ENCODE measurements at regions not wholly inside any gene's neighbourhood (a gene's known extent, or its start where the extent isn't known, plus 50 kb on each side); places are given as distances from the start of the nearest gene placed in this dataset.
"Not testable (repeated sequence)": the region's sequence is repeated elsewhere in the genome, so short reads cannot be mapped to it uniquely, and the experiment has no call there.

- Histone ChIP-seq H3K36me3 (no peaks in the 10 kb centered on the region), H3K9me3 (replicated peaks) (no peaks in the 10 kb centered on the region), H3K4me3 (no peak overlapping the region), H3K4me1 (replicated peaks) (no peaks in the 10 kb centered on the region), H3K27ac (no peak overlapping the region), H3K27me3 (replicated peaks) (no peaks in the 10 kb centered on the region)
- no peak for DNase-seq (ENCODE audit: low read depth in 1 of 2, low spot score in 2 of 2)
Observed at GRCh38 chrX:44785652-44786051, 58.2 kb upstream of the DUSP21 start.

GRCh38 chrX:44784241-44784640 lies 59.6 kb upstream of the DUSP21 start:
- Histone ChIP-seq H3K9me3 (replicated peaks) (no peaks in the 10 kb centered on the region), H3K4me3 (no peak overlapping the region), H3K36me3 (no peaks in the 10 kb centered on the region), H3K4me1 (replicated peaks) (no peaks in the 10 kb centered on the region), H3K27ac (no peak overlapping the region), H3K27me3 (replicated peaks) (no peaks in the 10 kb centered on the region)
- no peak for DNase-seq (ENCODE audit: low read depth in 1 of 2, low spot score in 2 of 2)

- Histone ChIP-seq H3K9me3 (replicated peaks) (no peaks in the 10 kb centered on the region), H3K27ac (no peak overlapping the region)
- no peak for DNase-seq (ENCODE audit: low read depth in 1 of 2, low spot score in 2 of 2)
Observed at GRCh38 chrX:44778254-44778653, 65.6 kb upstream of the DUSP21 start.

GRCh38 chrX:44775726-44776125 lies 68.1 kb upstream of the DUSP21 start:
- H3K4me1 ChIP-seq (replicated peaks), result no peaks in the 10 kb centered on the region
- H3K27me3 ChIP-seq (replicated peaks), result no peaks in the 10 kb centered on the region
- no peak for DNase-seq (ENCODE audit: low read depth in 1 of 2, low spot score in 2 of 2)
- H3K4me3 ChIP-seq, result no peak overlapping the region
- H3K27ac ChIP-seq, result no peak overlapping the region
- H3K9me3 ChIP-seq (replicated peaks), result no peaks in the 10 kb centered on the region
- H3K36me3 ChIP-seq, result no peaks in the 10 kb centered on the region

More at GRCh38 chrX:44778254-44778653, 65.6 kb upstream of the DUSP21 start:
- no peaks in the 10 kb centered on the region for H3K36me3 ChIP-seq
- no peaks in the 10 kb centered on the region for H3K4me1 ChIP-seq (replicated peaks)
- H3K4me3 ChIP-seq, result no peak overlapping the region
- H3K27me3 ChIP-seq (replicated peaks), result no peaks in the 10 kb centered on the region

GRCh38 chrX:44774066-44774465 lies 69.8 kb upstream of the DUSP21 start:
- not testable (repeated sequence) for H3K4me1 ChIP-seq (replicated peaks); DNase-seq (ENCODE audit: low read depth in 1 of 2, low spot score in 2 of 2); H3K36me3 ChIP-seq; H3K4me3 ChIP-seq; H3K27me3 ChIP-seq (replicated peaks); H3K27ac ChIP-seq; H3K9me3 ChIP-seq (replicated peaks)

GRCh38 chrX:44770121-44770520 lies 73.7 kb upstream of the DUSP21 start:
- H3K27ac ChIP-seq, result no peak overlapping the region
- DNase-seq (ENCODE audit: low read depth in 1 of 2, low spot score in 2 of 2), result no peak

GRCh38 chrX:44767308-44767707 lies 76.5 kb upstream of the DUSP21 start:
- Histone ChIP-seq H3K4me3 (no peak overlapping the region), H3K4me1 (replicated peaks) (no peaks in the 10 kb centered on the region), H3K27ac (no peak overlapping the region), H3K9me3 (replicated peaks) (no peaks in the 10 kb centered on the region), H3K36me3 (no peaks in the 10 kb centered on the region), H3K27me3 (replicated peaks) (no peaks in the 10 kb centered on the region)
- DNase-seq (ENCODE audit: low read depth in 1 of 2, low spot score in 2 of 2), result no peak

More at GRCh38 chrX:44770121-44770520, 73.7 kb upstream of the DUSP21 start:
- H3K27me3 ChIP-seq (replicated peaks), result no peaks in the 10 kb centered on the region
- no peaks in the 10 kb centered on the region for H3K4me1 ChIP-seq (replicated peaks)
- H3K36me3 ChIP-seq, result no peaks in the 10 kb centered on the region
- H3K9me3 ChIP-seq (replicated peaks), result no peaks in the 10 kb centered on the region
- H3K4me3 ChIP-seq, result no peak overlapping the region

GRCh38 chrX:44765556-44765955 lies 78.3 kb upstream of the DUSP21 start:
- Histone ChIP-seq H3K27ac (no peak overlapping the region), H3K36me3 (no peaks in the 10 kb centered on the region), H3K4me3 (no peak overlapping the region), H3K4me1 (replicated peaks) (no peaks in the 10 kb centered on the region), H3K9me3 (replicated peaks) (no peaks in the 10 kb centered on the region), H3K27me3 (replicated peaks) (no peaks in the 10 kb centered on the region)
- DNase-seq (ENCODE audit: low read depth in 1 of 2, low spot score in 2 of 2), result no peak

GRCh38 chrX:44747969-44748368 lies 95.9 kb upstream of the DUSP21 start:
- no peaks in the 10 kb centered on the region for H3K27me3 ChIP-seq (replicated peaks)
- no peak overlapping the region for H3K4me3 ChIP-seq
- no peak overlapping the region for H3K27ac ChIP-seq
- H3K4me1 ChIP-seq (replicated peaks), result no peaks in the 10 kb centered on the region
- no peaks in the 10 kb centered on the region for H3K9me3 ChIP-seq (replicated peaks)
- DNase-seq (ENCODE audit: low read depth in 1 of 2, low spot score in 2 of 2), result no peak
- no peaks in the 10 kb centered on the region for H3K36me3 ChIP-seq

GRCh38 chrX:44747317-44747716 lies 96.5 kb upstream of the DUSP21 start:
- H3K27ac ChIP-seq, result no peak overlapping the region
- H3K27me3 ChIP-seq (replicated peaks), result no peaks in the 10 kb centered on the region
- no peak for DNase-seq (ENCODE audit: low read depth in 1 of 2, low spot score in 2 of 2)
- no peaks in the 10 kb centered on the region for H3K9me3 ChIP-seq (replicated peaks)
- H3K4me3 ChIP-seq, result no peak overlapping the region
- no peaks in the 10 kb centered on the region for H3K36me3 ChIP-seq
- H3K4me1 ChIP-seq (replicated peaks), result no peaks in the 10 kb centered on the region

GRCh38 chrX:44744799-44745198 lies 99.0 kb upstream of the DUSP21 start:
- Histone ChIP-seq H3K4me1 (replicated peaks) (no peaks in the 10 kb centered on the region), H3K36me3 (no peaks in the 10 kb centered on the region), H3K27ac (no peak overlapping the region), H3K27me3 (replicated peaks) (no peaks in the 10 kb centered on the region), H3K4me3 (no peak overlapping the region), H3K9me3 (replicated peaks) (no peaks in the 10 kb centered on the region)
- no peak for DNase-seq (ENCODE audit: low read depth in 1 of 2, low spot score in 2 of 2)

- no peak overlapping the region for H3K4me3 ChIP-seq
- no peaks in the 10 kb centered on the region for H3K4me1 ChIP-seq (replicated peaks)
- H3K27me3 ChIP-seq (replicated peaks), result no peaks in the 10 kb centered on the region
- H3K36me3 ChIP-seq, result no peaks in the 10 kb centered on the region
- DNase-seq (ENCODE audit: low read depth in 1 of 2, low spot score in 2 of 2), result no peak
- no peak overlapping the region for H3K27ac ChIP-seq
- H3K9me3 ChIP-seq (replicated peaks), result no peaks in the 10 kb centered on the region
Observed at GRCh38 chrX:44742480-44743155, 101.2 kb upstream of the DUSP21 start.

- H3K27me3 ChIP-seq (replicated peaks); H3K36me3 ChIP-seq; DNase-seq (ENCODE audit: low read depth in 1 of 2, low spot score in 2 of 2); H3K4me1 ChIP-seq (replicated peaks); H3K27ac ChIP-seq; H3K4me3 ChIP-seq; H3K9me3 ChIP-seq (replicated peaks): not testable (repeated sequence)
Observed at GRCh38 chrX:44741859-44742258, 102.0 kb upstream of the DUSP21 start.

- not testable (repeated sequence) for H3K9me3 ChIP-seq (replicated peaks); H3K4me1 ChIP-seq (replicated peaks); DNase-seq (ENCODE audit: low read depth in 1 of 2, low spot score in 2 of 2)
Observed at GRCh38 chrX:44741458-44741857, 102.4 kb upstream of the DUSP21 start.

GRCh38 chrX:44735498-44735897 lies 108.3 kb upstream of the DUSP21 start:
- Histone ChIP-seq H3K27me3 (replicated peaks) (no peaks in the 10 kb centered on the region), H3K4me1 (replicated peaks) (no peaks in the 10 kb centered on the region), H3K36me3 (no peaks in the 10 kb centered on the region), H3K4me3 (no peak overlapping the region), H3K9me3 (replicated peaks) (no peaks in the 10 kb centered on the region), H3K27ac (no peak overlapping the region)
- no peak for DNase-seq (ENCODE audit: low read depth in 1 of 2, low spot score in 2 of 2)

More at GRCh38 chrX:44741458-44741857, 102.4 kb upstream of the DUSP21 start:
- H3K27ac ChIP-seq; H3K27me3 ChIP-seq (replicated peaks); H3K36me3 ChIP-seq; H3K4me3 ChIP-seq: not testable (repeated sequence)

Measured in SJSA1 (cell line).